IMR-90 (cell line): ENCODE measurements at regions not wholly inside any gene's neighbourhood (a gene's known extent, or its start where the extent isn't known, plus 50 kb on each side); places are given as distances from the start of the nearest gene placed in this dataset.

Experiments used
- ATAC-seq: fragments of 200-7000 bp; cut with Tn5 transposase; 2 replicates; pipeline ENCODE4 v1.9.1; 2020; ENCODE audit warnings: low read depth, mild to moderate bottlenecking, moderate library complexity
- BruUV-seq: library from RNA; stranded (reverse); fragments of 400-500 nt; replicated peaks from 2 replicates; lab custom pipeline; 2021; lab: Mats Ljungman, UMichigan
- CTCF ChIA-PET: fragments of 300-600 bp; formaldehyde crosslinking; extraction: SDS; loops from one replicate; lab custom pipeline; 2021; ENCODE audit warnings: antibody characterized with exemption; lab: Yijun Ruan, JAX
- POLR2A ChIA-PET: fragments of 300-600 bp; sonication (Branson Sonifier 250); formaldehyde crosslinking; loops from one replicate; lab custom pipeline; 2022; ENCODE audit warnings: antibody characterized with exemption; ENCODE audit not compliant: unreplicated experiment; lab: Charles Lee
- DNase-seq: peaks from one replicate; pipeline ENCODE4 v3.0.0; 2013
- H2AFZ ChIP-seq: replicated peaks from 2 replicates; pipeline ENCODE3; 2013; ENCODE audit warnings: low read length, mild to moderate bottlenecking; ENCODE audit not compliant: poor library complexity
- H2AK5ac ChIP-seq: 2 replicates; pipeline ENCODE4 v1.6.1; 2013; ENCODE audit warnings: low read depth, low read length, inconsistent platforms
- H2AK9ac ChIP-seq: replicated peaks from 2 replicates; pipeline ENCODE3; 2013; ENCODE audit warnings: mild to moderate bottlenecking, low read depth, low read length, moderate library complexity; ENCODE audit not compliant: poor library complexity
- H2BK120ac ChIP-seq: 2 replicates; pipeline ENCODE4 v1.6.1; 2013; ENCODE audit warnings: low read depth, low read length, inconsistent platforms
- H2BK15ac ChIP-seq: 3 replicates; pipeline ENCODE4 v1.6.1; 2013; ENCODE audit warnings: low read depth, low read length, inconsistent platforms
- H2BK20ac ChIP-seq: 2 replicates; pipeline ENCODE4 v1.6.1; 2013; ENCODE audit warnings: low read depth, mild to moderate bottlenecking, inconsistent platforms, low read length, moderate library complexity
- H2BK5ac ChIP-seq: 2 replicates; pipeline ENCODE4 v1.6.1; 2013; ENCODE audit warnings: mild to moderate bottlenecking, low read depth, low read length, inconsistent platforms; ENCODE audit not compliant: poor library complexity, severe bottlenecking
- H3K14ac ChIP-seq: replicated peaks from 2 replicates; pipeline ENCODE4 v1.6.1; 2013; ENCODE audit warnings: low read depth, low read length, inconsistent platforms
- H3K18ac ChIP-seq: 2 replicates; pipeline ENCODE4 v1.6.1; 2013; ENCODE audit warnings: low read depth, low read length, control low read depth
- H3K23ac ChIP-seq: 2 replicates; pipeline ENCODE4 v1.6.1; 2013; ENCODE audit warnings: low read depth, low read length, inconsistent platforms
- H3K27ac ChIP-seq: 2 replicates; pipeline ENCODE4 v1.5.1; 2013; ENCODE audit warnings: mild to moderate bottlenecking, control low read depth, low read length; ENCODE audit not compliant: insufficient read depth
- H3K27me3 ChIP-seq: 2 replicates; pipeline ENCODE4 v1.6.1; 2013; ENCODE audit warnings: low read length; ENCODE audit not compliant: control insufficient read depth, insufficient read depth
- H3K36me3 ChIP-seq: 2 replicates; pipeline ENCODE4 v1.6.1; 2013; ENCODE audit warnings: low read length, mixed read lengths; ENCODE audit not compliant: control insufficient read depth, insufficient read depth
- H3K4ac ChIP-seq: 2 replicates; pipeline ENCODE4 v1.6.1; 2013; ENCODE audit warnings: low read depth, low read length, inconsistent platforms
- H3K4me1 ChIP-seq: 2 replicates; pipeline ENCODE4 v1.6.1; 2013; ENCODE audit warnings: low read length, mixed read lengths; ENCODE audit not compliant: control insufficient read depth, insufficient read depth
- H3K4me2 ChIP-seq: 2 replicates; pipeline ENCODE4 v1.6.1; 2013; ENCODE audit warnings: low read depth, mild to moderate bottlenecking, control low read depth, low read length, moderate library complexity
- H3K4me3 ChIP-seq: 2 replicates; pipeline ENCODE4 v1.5.1; 2013; ENCODE audit warnings: low read depth, mild to moderate bottlenecking, control low read depth, low read length, moderate library complexity; ENCODE audit not compliant: insufficient read depth
- H3K56ac ChIP-seq: 2 replicates; pipeline ENCODE4 v1.6.1; 2013; ENCODE audit warnings: low read length, inconsistent platforms; ENCODE audit not compliant: insufficient read depth; ENCODE audit errors: extremely low read depth
- H3K79me1 ChIP-seq, 2 experiments: 2 replicates each; pipeline ENCODE4 v1.6.1; 2013; ENCODE audit warnings: low read length in 2 of 2, inconsistent platforms in 1 of 2, low read depth in 1 of 2
- H3K9ac ChIP-seq: 2 replicates; pipeline ENCODE4 v1.6.1; 2013; ENCODE audit warnings: low read depth, low read length, control low read depth
- H3K9me1 ChIP-seq: 2 replicates; pipeline ENCODE4 v1.6.1; 2013; ENCODE audit warnings: low read length, inconsistent platforms; ENCODE audit not compliant: insufficient read depth
- H3K9me3 ChIP-seq: 2 replicates; pipeline ENCODE4 v1.6.1; 2013; ENCODE audit warnings: low read length; ENCODE audit not compliant: control insufficient read depth, insufficient read depth
- H4K20me1 ChIP-seq: 2 replicates; pipeline ENCODE4 v1.6.1; 2013; ENCODE audit warnings: low read length, inconsistent platforms; ENCODE audit not compliant: insufficient read depth
- H4K5ac ChIP-seq: 2 replicates; pipeline ENCODE4 v1.6.1; 2013; ENCODE audit warnings: mild to moderate bottlenecking, low read depth, low read length, control low read depth
- H4K8ac ChIP-seq, 2 experiments: 2 replicates each; pipeline ENCODE4 v1.6.1; 2013; ENCODE audit warnings: low read depth in 2 of 2, low read length in 2 of 2, control low read depth in 1 of 2, inconsistent platforms in 1 of 2
- H4K91ac ChIP-seq: 2 replicates; pipeline ENCODE4 v1.6.1; 2013; ENCODE audit warnings: low read depth, low read length, inconsistent platforms; ENCODE audit not compliant: insufficient read depth
- BHLHE40 ChIP-seq: fragments of 150-350 bp; IDR thresholded peaks from 2 replicates; pipeline ENCODE4 v1.6.1; 2016; ENCODE audit warnings: mild to moderate bottlenecking, low read depth, low read length
- CEBPB ChIP-seq: IDR thresholded peaks from 2 replicates; pipeline ENCODE4 v1.6.1; 2012; ENCODE audit warnings: low read depth, low read length, improper control_type of control experiment
- CHD1 ChIP-seq: IDR thresholded peaks from 2 replicates; pipeline ENCODE4 v1.6.1; 2012; ENCODE audit warnings: low read depth, low read length, improper control_type of control experiment
- CTCF ChIP-seq: conservative IDR thresholded peaks from 2 replicates; pipeline ENCODE4 v1.5.1; 2012; ENCODE audit warnings: mild to moderate bottlenecking, low read depth, low read length, improper control_type of control experiment
- FOS ChIP-seq: fragments of 150-350 bp; IDR thresholded peaks from 2 replicates; pipeline ENCODE4 v1.6.1; 2016; ENCODE audit warnings: low read depth, low read length
- MAFK ChIP-seq: IDR thresholded peaks from 2 replicates; pipeline ENCODE4 v1.6.1; 2012; ENCODE audit warnings: low read depth, low read length, improper control_type of control experiment
- MAZ ChIP-seq: IDR thresholded peaks from 2 replicates; pipeline ENCODE4 v1.6.1; 2012; ENCODE audit warnings: low read depth, mild to moderate bottlenecking, low read length, improper control_type of control experiment, moderate library complexity, borderline replicate concordance
- NFE2L2 ChIP-seq: fragments of 150-350 bp; IDR thresholded peaks from 2 replicates; pipeline ENCODE4 v1.6.1; 2016; ENCODE audit warnings: low read depth, mild to moderate bottlenecking, low read length
- POLR2A ChIP-seq: IDR thresholded peaks from 2 replicates; pipeline ENCODE4 v1.6.1; 2012; ENCODE audit warnings: mild to moderate bottlenecking, low read depth, low read length
- RCOR1 ChIP-seq: IDR thresholded peaks from 2 replicates; pipeline ENCODE4 v1.6.1; 2012; ENCODE audit warnings: mild to moderate bottlenecking, low read length, improper control_type of control experiment; ENCODE audit not compliant: insufficient replicate concordance
- dilution Hi-C: fragments of 300-500 bp; cut with HindIII; formaldehyde crosslinking; loops from one replicate; pipeline ENCODE4 v1.14.3; 2018; ENCODE audit warnings: low sequenced_read_pairs; ENCODE audit not compliant: unreplicated experiment
- in situ Hi-C: fragments of 300-500 bp; cut with MboI; formaldehyde crosslinking; loops from 3 replicates; pipeline ENCODE4 v1.14.3; 2019; ENCODE audit warnings: low sequenced_read_pairs, inconsistent platforms, mixed read lengths
- intact Hi-C: fragments of 100-400 bp; cut with micrococcal nuclease; formaldehyde crosslinking; loops from 2 replicates; pipeline ENCODE4 v1.10.0; 2022
- TF ChIP-seq, protein P1 (sequence below): fragments of 150-350 bp; IDR thresholded peaks from 2 replicates; pipeline ENCODE4 v1.6.1; 2016; ENCODE audit warnings: low read depth, mild to moderate bottlenecking, low read length, moderate library complexity, borderline replicate concordance

DNA sequence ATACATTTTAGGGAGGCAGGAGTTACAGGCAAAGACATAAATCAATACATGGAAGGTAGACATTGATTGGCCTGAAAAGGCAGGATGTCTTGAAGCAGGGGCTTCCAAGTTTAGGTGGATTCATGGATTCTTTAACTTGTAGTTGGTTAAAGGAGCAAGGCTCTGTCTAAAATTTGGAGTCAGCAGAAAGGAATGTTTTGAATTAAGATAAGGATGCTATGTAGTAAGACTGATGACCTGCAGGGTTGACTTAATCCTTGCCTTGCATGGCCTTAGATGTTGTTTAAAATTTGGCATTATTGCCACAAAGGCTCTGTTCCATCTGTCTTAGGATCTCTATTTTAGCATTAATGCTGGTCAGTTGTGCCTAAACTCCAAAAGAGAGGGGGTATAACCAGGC lies 171.3 kb downstream of the C5orf15 start:
- Histone ChIP-seq H2AK5ac (no peak overlapping the region), H4K91ac (no peak overlapping the region), H4K20me1 (no peaks in the 10 kb centered on the region), H2AFZ (no peak overlapping the region), H3K9me1 (no peaks in the 10 kb centered on the region), H3K36me3 (no peaks in the 10 kb centered on the region), H2BK15ac (no peak overlapping the region), H3K4ac (no peak overlapping the region), H3K23ac (no peak overlapping the region), H4K8ac (no peak overlapping the region), H2BK20ac (no peak overlapping the region), H3K18ac (no peak overlapping the region), H3K4me3 (no peak overlapping the region), H3K27ac (no peak overlapping the region), H3K9me3 (no peaks in the 10 kb centered on the region), H3K9ac (no peak overlapping the region), H2AK9ac (no peak overlapping the region), H3K27me3 (peaks cover 5% of the 10 kb centered on the region), H2BK120ac (no peak overlapping the region), H3K14ac (no peak overlapping the region), H3K56ac (no peak overlapping the region), H3K4me2 (no peak overlapping the region), H3K4me1 (no peaks in the 10 kb centered on the region), H2BK5ac (no peak overlapping the region), H3K79me1 (no peaks in the 10 kb centered on the region), H4K5ac (no peak overlapping the region)
- no peak for DNase-seq
- CTCF ChIA-PET, result no interaction called here
- BruUV-seq, result no TSS peak
- POLR2A ChIA-PET, result no interaction called here
- dilution Hi-C loops, result no loop called here
- no peak for ATAC-seq
- no peak for TF ChIP-seq MAFK
- TF ChIP-seq NFE2L2, result no peak
- TF ChIP-seq MAZ, result no peak
- no peak for TF ChIP-seq CTCF
- no peak for TF ChIP-seq POLR2A
- no peak for TF ChIP-seq RCOR1
- TF ChIP-seq BHLHE40, result no peak
- TF ChIP-seq, protein P1, sequence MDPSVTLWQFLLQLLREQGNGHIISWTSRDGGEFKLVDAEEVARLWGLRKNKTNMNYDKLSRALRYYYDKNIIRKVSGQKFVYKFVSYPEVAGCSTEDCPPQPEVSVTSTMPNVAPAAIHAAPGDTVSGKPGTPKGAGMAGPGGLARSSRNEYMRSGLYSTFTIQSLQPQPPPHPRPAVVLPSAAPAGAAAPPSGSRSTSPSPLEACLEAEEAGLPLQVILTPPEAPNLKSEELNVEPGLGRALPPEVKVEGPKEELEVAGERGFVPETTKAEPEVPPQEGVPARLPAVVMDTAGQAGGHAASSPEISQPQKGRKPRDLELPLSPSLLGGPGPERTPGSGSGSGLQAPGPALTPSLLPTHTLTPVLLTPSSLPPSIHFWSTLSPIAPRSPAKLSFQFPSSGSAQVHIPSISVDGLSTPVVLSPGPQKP, result no peak
- TF ChIP-seq FOS, result no peak
- no peak for TF ChIP-seq CEBPB
- TF ChIP-seq CHD1, result no peak
- in situ Hi-C loops, result no loop called here
- intact Hi-C loops, result no loop called here
